HepG2 (cell line): ENCODE measurements at regions not wholly inside any gene's neighbourhood (a gene's known extent, or its start where the extent isn't known, plus 50 kb on each side); places are given as distances from the start of the nearest gene placed in this dataset.

ENCODE experiments used
- CTCF ChIP-seq: sonication (generic); formaldehyde crosslinking; IDR thresholded peaks from 2 replicates; pipeline ENCODE4 v1.5.0; 2020; ENCODE audit warnings: mild to moderate bottlenecking, missing genetic modification reagents, moderate library complexity
- FOXK1 ChIP-seq: sonication (generic); formaldehyde crosslinking; IDR thresholded peaks from 2 replicates; pipeline ENCODE4 v1.4.0; 2020; ENCODE audit warnings: low read depth, missing genetic modification reagents, borderline replicate concordance
- MYC ChIP-seq: sonication (generic); formaldehyde crosslinking; IDR thresholded peaks from 2 replicates; pipeline ENCODE4 v1.9.0; 2021; ENCODE audit warnings: missing genetic modification reagents, borderline replicate concordance
- NCOA1 ChIP-seq: sonication (generic); formaldehyde crosslinking; IDR thresholded peaks from 2 replicates; pipeline ENCODE4 v1.9.0; 2021; ENCODE audit warnings: missing genetic modification reagents
- NFYC ChIP-seq: IDR thresholded peaks from 2 replicates; pipeline ENCODE4 v1.6.1; 2016; ENCODE audit warnings: missing genetic modification reagents, missing compliant biosample characterization
- PBX2 ChIP-seq: IDR thresholded peaks from 2 replicates; pipeline ENCODE4 v1.6.1; 2016; ENCODE audit warnings: control low read depth
- POLR2A ChIP-seq, 2 experiments: IDR thresholded peaks; 2 replicates each; pipeline ENCODE4 v1.6.1; 2011; ENCODE audit warnings: low read depth in 2 of 2, low read length in 2 of 2, mild to moderate bottlenecking in 1 of 2, moderate library complexity in 1 of 2; ENCODE audit not compliant: insufficient read depth in 1 of 2
- PRDM15 ChIP-seq: sonication (generic); formaldehyde crosslinking; IDR thresholded peaks from 2 replicates; pipeline ENCODE4 v1.4.0; 2020; ENCODE audit warnings: missing genetic modification reagents
- SIX4 ChIP-seq: sonication (generic); formaldehyde crosslinking; IDR thresholded peaks from 2 replicates; pipeline ENCODE4 v1.4.0; 2020; ENCODE audit warnings: missing genetic modification reagents
- TARDBP ChIP-seq: sonication (generic); formaldehyde crosslinking; IDR thresholded peaks from 2 replicates; pipeline ENCODE4 v1.8.0; 2022; ENCODE audit warnings: mild to moderate bottlenecking, missing genetic modification reagents
- ZBTB33 ChIP-seq: sonication (generic); formaldehyde crosslinking; IDR thresholded peaks from 2 replicates; pipeline ENCODE4 v1.4.0; 2020; ENCODE audit warnings: missing genetic modification reagents
- ZNF670 ChIP-seq: sonication (generic); formaldehyde crosslinking; IDR thresholded peaks from 2 replicates; pipeline ENCODE4 v1.8.0; 2022; ENCODE audit warnings: mild to moderate bottlenecking, missing genetic modification reagents, borderline replicate concordance
- ZNF776 ChIP-seq: sonication (generic); formaldehyde crosslinking; IDR thresholded peaks from 2 replicates; pipeline ENCODE4 v1.4.0; 2020; ENCODE audit warnings: mild to moderate bottlenecking, missing genetic modification reagents
- ZSCAN29 ChIP-seq: sonication (generic); formaldehyde crosslinking; conservative IDR thresholded peaks from 2 replicates; pipeline ENCODE4 v1.4.0; 2020; ENCODE audit warnings: mild to moderate bottlenecking, missing genetic modification reagents

- TF ChIP-seq ZSCAN29 (CRISPR knock-in tag) (no peak), MYC (CRISPR knock-in tag) (no peak), NCOA1 (CRISPR knock-in tag) (no peak), TARDBP (CRISPR knock-in tag) (no peak), ZBTB33 (CRISPR knock-in tag) (no peak), POLR2A (IDR thresholded peaks at IDR 0.05; ENCODE audit: insufficient read depth in 1 of 2, low read depth in 2 of 2, low read length in 2 of 2) (no peak), PRDM15 (CRISPR knock-in tag) (no peak), CTCF (CRISPR knock-in tag) (no peak), ZNF670 (CRISPR knock-in tag) (no peak), PBX2 (CRISPR knock-in tag) (no peak), NFYC (no peak), FOXK1 (CRISPR knock-in tag) (no peak), SIX4 (no peak), ZNF776 (CRISPR knock-in tag) (no peak)
These were observed 1494.0 kb upstream of the CDH8 start for GRCh38 chr16:63530208-63530607.
